HuH-7 (cell line): ENCODE measurements at regions not wholly inside any gene's neighbourhood (a gene's known extent, or its start where the extent isn't known, plus 50 kb on each side); places are given as distances from the start of the nearest gene placed in this dataset.

Experiments used
- DNase-seq: peaks from one replicate; pipeline ENCODE4 v3.0.0; 2011; ENCODE audit warnings: low spot score

GRCh38 chr7:52030722-52031121 lies 714.1 kb upstream of the COBL start:
- DNase-seq, result no peak

GRCh38 chr7:52026140-52026539 lies 709.5 kb upstream of the COBL start:
- no peak for DNase-seq

DNA sequence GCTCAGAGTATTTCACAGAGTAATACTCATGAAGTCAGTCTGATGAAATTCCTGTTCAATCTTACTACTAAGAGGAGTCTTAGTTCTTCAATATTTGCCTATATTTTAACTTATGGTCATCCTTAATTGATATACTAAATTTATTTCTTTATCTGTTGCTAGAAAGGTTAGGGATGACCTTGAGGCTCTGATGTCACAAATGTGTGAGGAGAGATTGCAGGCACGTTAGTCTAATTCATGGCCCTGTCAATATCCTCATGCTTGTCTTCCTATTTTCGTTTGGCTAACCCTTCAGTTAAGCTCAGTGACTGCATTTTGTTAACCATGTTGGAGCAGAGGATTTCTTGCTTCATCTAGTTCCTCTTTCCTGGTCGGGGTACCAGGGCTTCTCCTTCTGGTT lies 704.7 kb upstream of the COBL start:
- DNase-seq, result no peak

GRCh38 chr7:52018680-52019054 lies 702.1 kb upstream of the COBL start:
- DNase-seq, result no peak

DNA sequence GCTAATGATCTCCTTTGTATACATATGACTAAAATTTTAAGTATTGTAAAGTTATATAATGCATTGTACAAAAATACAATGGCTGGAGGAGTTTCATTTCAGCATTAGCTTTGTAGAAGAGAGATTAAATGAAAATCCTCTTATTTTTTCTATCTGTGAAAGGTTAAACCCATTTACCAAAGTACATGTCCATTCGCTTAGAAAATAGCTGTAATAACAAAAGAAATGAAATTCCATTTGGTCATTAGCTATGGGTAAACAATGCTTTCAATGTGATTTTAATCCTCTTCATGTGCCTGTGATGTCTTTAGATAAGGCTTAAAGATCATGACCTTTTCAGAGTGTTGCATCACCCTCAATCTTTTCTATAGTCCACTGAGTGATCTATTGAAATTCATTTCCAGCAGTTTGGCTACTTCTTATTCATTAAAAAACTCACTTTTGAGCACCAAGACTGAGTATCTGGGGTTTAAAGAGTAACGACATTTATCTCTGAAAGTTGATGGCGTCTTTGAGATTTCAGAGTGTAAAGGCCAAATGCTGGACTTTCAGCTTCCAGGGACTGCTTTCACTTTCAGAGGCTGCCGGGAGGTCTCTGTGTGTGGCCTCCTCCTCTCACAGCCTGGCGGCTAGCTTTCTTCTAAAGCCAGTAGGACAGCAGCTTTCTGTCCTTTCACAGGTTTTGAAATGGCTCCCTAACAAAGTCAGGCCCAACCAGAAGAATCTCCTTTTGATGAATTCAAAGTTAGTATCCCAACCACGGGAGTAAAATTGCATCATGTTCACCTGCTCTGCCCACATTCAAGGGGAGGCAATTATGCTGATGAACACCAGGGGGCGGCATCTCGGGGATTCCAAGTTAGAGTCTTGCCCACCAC lies 701.4 kb upstream of the COBL start:
- peak; percentile 48 for DNase-seq

DNA sequence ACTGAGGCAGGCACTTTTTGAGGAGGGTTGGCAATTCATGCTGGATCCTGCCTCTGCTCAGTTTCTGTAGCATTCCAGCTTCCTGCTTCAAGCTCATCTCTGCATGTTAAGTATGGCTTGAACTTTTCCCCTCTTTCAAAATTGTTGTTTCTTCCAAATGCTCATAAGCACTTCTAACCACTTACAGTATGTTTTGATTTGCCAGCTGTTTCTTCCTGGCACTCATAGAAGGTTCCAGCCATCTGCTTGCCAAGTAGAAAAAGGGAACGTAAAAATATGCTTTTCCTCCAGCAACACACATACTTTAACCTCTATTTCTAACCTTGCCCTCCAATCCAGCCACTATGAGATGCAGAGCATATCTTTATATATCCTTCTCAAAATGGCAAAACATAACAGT lies 692.6 kb upstream of the COBL start:
- no peak for DNase-seq

DNA sequence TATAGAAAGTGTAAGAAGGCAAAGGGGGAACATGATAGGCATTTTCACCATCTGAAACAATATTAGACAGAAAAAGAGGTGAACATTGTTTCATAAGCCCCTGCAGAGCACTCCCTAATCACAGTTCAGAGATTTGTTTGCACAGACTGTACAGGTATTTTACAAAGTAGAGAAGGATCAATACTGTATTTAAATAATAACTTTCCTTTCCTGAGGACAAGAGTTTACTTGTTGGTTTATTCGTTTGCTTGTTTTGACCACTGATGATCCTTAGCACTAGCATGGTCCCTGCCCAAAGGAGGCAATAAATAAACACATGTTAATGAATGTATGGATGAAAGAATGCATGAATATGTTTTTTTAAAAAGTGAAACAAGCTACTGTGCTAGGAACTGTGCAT lies 690.1 kb upstream of the COBL start:
- DNase-seq, result no peak

DNA sequence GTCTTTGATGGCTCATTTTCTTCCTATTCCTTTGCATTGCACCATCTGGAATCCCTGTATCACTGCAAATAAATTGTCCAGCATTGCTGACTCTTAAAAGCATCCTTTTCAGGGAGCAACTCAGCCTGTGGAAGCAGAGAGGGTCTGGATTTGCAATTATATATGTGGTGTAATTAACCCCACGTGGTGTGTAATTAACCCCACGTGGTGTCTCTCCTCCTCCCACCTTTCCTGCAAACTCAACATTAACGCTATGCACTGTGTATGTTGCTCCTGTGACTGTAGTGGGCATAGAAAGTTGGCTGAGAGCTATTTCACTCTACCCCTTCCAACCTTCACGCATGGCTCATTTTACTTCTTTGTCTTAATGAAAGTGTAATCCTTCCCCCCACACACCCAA lies 689.0 kb upstream of the COBL start:
- no peak for DNase-seq

DNA sequence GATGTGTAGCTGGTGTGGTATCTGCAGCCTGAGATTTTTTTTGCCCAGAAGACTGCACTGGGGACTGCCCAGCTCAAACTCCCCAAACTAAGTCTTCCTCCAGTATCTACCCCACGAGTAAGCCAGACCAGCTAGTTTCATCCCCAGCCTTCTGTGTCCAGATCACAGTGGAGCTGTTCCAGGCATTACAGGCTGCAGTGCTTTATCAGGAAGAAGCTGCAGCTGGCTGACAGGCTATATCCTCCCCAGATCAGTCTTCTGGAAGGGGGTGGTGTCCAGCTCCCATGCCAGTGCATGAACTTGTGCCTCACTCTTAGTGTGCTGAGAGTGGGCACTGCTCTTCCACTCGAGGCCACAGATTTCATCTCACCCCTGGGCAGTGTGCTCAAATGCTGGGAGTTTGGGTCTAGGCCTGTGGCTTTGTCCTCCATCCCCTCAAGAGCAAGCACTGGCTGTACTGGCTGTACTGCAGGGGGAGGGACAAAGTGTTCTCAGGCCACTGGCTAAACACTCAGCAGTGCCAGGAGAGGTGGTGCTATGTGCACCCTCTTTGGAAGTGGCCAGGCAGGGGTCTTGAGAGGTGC lies 679.1 kb upstream of the COBL start:
- no peak for DNase-seq

DNA sequence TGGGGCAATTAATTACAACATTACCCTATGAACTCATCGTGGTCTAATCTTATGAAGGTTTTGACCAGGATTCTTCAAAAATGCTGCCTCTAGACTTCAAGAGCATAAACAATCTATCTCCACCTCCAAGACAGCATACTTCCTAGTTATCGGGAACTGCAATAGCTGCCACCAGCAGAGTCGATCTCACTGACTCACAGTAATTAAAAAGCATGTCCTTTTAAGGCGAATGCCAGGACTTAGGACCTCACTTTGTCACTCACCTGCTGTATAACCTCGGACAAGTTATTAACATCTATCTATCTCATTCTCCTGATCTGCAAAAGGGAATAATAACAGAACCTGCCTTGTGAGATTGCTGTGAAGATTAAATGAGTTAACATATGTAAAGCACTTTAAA lies 666.0 kb upstream of the COBL start:
- DNase-seq, result no peak

DNA sequence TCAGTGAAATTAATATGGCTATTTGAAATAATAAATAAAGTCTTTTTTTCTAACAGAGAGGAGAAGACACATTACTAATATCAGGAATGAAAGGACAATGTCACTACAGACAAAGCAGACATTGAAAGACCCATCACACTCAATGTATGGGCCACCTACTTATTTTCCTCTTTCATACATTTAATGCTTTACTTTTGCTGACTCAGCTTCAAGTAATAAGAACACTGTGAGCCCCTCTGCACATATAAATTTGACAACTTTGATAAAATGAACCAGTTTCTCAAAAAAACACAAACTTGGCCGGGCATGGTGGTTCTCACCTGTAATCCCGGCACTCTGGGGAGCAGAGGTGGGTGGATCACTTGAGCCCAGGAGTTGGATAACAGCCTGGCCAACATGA lies 664.2 kb upstream of the COBL start:
- no peak for DNase-seq

DNA sequence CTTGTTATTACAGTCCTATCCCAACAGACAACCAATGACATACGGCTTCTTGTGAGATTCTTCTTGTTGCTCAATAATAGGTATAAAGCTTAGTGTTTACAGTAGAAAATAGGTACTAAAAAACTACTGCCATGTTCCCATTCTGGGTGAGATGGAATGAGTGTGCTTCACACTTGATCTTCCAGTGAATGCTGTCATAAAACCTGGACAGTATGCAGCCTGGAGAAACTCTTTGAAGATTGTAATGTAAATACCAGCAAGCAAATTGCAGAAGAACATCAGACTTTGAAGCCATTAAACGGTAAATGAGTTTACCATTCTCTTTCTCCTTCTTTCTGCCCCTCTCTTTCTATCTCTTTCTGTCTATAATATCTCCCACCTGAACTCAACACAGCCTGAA lies 663.7 kb upstream of the COBL start:
- DNase-seq, result no peak

GRCh38 chr7:51977913-51978312 lies 661.3 kb upstream of the COBL start:
- DNase-seq, result no peak

GRCh38 chr7:51973939-51974338 lies 657.3 kb upstream of the COBL start:
- DNase-seq, result no peak

GRCh38 chr7:51973071-51973470 lies 656.5 kb upstream of the COBL start:
- no peak for DNase-seq

DNA sequence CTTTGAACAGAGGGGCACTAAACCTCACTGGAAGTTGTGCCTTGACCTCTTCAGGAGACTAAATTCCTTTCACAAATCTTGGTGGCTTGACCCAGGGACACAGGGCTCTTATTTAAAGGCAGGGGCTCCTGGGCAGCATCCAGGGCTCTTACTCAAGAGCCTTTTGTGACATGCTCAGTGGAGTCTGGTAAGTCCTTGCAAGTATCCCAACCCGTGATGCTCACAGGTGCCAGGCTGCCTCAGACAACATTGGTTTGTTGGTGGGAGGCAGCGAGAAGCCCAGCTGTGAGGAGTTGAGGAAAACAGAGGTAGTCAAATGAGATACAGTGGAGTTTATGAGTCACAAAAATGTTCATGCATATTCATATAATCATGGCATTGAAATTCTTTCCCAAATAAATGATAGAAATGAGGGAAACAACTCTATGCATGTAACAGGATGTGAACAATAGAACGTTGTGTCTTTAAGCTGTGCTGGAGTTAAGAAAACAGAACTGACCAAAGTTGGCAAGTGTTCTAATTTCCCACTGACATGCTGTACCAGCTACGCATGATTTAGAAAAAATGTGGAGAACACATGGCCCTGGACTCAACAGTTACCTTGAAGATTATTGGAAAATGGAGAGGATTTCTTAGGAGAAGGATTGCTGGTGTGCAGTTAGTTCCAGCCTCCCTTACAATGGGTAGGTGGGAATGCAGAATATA lies 654.5 kb upstream of the COBL start:
- DNase-seq, result no peak

GRCh38 chr7:51968461-51968860 lies 651.9 kb upstream of the COBL start:
- no peak for DNase-seq

- no peak for DNase-seq
Measured at GRCh38 chr7:51965454-51965853, 648.8 kb upstream of the COBL start.

DNA sequence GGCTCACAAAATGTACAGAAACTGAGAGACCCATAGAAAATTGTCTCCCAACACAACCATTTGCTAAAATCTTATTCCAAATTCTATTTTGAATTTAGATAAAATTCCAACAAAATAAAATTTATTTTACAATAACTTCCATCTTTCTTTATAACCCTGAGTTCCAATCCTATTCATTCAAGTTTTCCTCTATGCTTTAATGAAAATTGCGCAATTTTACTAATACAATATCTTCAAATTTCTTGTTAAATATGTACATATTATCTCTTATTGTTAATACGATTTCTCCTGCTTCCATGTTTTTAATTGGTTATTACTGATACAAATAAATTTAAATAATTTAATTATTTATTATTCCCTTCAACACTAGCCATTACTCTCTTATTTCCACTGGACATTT lies 645.2 kb upstream of the COBL start:
- DNase-seq, result no peak

DNA sequence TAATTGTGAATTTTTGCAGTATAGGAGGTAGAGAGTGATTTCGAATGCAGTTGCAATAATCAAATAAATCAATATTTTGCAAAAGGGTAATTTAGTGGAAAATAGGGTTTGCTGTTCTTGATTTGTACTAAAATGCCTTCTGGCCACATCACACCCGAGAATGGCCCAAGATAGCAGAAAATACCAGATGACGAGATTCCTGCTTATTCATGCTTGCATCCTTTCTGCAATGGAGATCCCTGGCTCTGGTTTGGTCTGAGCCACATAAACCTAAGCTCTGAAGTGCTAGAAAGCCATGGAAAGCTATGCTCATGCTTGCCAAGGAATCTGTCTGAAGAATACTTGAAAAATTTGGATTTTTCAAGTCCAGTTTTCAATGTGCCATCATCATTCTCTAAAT lies 634.2 kb upstream of the COBL start:
- DNase-seq, result no peak

- DNase-seq, result no peak
Measured at GRCh38 chr7:51949726-51950644, 633.4 kb upstream of the COBL start.

DNA sequence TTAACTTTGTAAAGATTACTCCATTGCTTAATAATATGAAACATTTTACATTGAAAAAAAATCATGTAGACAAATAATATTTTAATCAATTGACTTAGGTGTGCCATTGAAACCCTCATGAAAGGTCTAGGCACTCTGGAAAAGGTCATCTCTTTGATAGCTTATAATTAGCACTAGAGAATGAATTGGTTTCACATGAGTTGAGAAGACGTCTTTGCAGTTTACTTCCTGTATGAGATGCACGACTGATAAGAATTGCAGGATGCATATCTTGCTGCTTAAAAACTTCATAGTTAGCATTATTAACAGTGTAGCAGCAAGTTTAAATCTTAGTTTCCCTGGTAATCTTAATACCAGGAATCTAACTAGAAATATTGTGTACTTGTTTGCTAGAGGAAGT lies 614.2 kb upstream of the COBL start:
- no peak for DNase-seq
